Erythroblast (primary cell): ENCODE measurements at regions not wholly inside any gene's neighbourhood (a gene's known extent, or its start where the extent isn't known, plus 50 kb on each side); places are given as distances from the start of the nearest gene placed in this dataset.

Source experiments
- GATA1 ChIP-seq: IDR thresholded peaks from 2 replicates; pipeline ENCODE4 v1.6.1; 2011; ENCODE audit warnings: low read depth, mild to moderate bottlenecking, control low read depth, low read length, moderate library complexity
- POLR2A ChIP-seq: IDR thresholded peaks from 2 replicates; pipeline ENCODE4 v1.6.1; 2011; ENCODE audit warnings: mild to moderate bottlenecking, low read length

DNA sequence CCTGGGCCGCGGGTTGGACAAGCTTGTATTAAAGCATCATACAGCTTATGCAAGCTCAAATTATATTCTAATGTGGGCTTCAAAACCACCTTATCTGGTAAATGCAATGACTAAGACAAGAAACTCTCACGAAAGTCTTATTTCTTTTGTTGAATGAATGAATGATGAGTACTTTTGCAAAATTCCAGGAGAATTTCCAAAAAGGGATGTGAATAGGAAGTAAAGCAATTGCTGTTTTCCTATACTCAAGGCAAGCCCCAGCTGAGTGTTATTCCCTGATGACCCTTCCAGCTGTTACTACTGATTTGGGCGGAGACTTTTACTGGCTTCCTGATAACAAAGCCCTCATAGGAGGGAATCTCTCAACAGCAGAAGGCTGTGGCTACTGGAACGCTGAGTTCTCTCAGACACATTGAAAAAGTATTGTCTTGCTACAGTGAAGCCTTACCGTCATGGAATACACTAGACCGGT lies 162.8 kb downstream of the SREK1 start:
- TF ChIP-seq POLR2A (no peak), GATA1 (no peak)
